Naive thymus-derived CD4-positive, alpha-beta T cell (primary cell): ENCODE measurements at regions not wholly inside any gene's neighbourhood (a gene's known extent, or its start where the extent isn't known, plus 50 kb on each side); places are given as distances from the start of the nearest gene placed in this dataset.

ENCODE experiments used
- ATAC-seq: fragments of 150-1000 bp; cut with Tn5 transposase; 2 replicates; pipeline ENCODE4 v1.10.0; 2021; ENCODE audit warnings: mild to moderate bottlenecking, moderate library complexity
- CTCF ChIA-PET: fragments of 350-600 bp; sonication (Branson Sonifier 250); formaldehyde crosslinking; loops from one replicate; lab custom pipeline; 2021; ENCODE audit warnings: antibody characterized with exemption; lab: Charles Lee
- POLR2A ChIA-PET: fragments of 350-600 bp; sonication (Branson Sonifier 250); formaldehyde crosslinking; loops from one replicate; lab custom pipeline; 2021; ENCODE audit warnings: antibody characterized with exemption, inconsistent platforms; lab: Charles Lee
- DNase-seq, 9 donors: peaks; one replicate each; pipeline versions ENCODE4 v3.0.0 to v3.0.0-alpha.2; 2020 to 2022; ENCODE audit warnings: mixed read lengths in 1 of 9
- H3K27ac ChIP-seq: one replicate; pipeline ENCODE4 v1.7.0; 2013; ENCODE audit warnings: mild to moderate bottlenecking, low read depth, low read length, moderate library complexity
- H3K27me3 ChIP-seq, 2 donors: one replicate each; pipeline ENCODE4 v1.7.0; 2013; ENCODE audit warnings: low read length in 2 of 2, mild to moderate bottlenecking in 2 of 2, moderate library complexity in 2 of 2; ENCODE audit not compliant: control insufficient read depth in 2 of 2, insufficient read depth in 2 of 2
- H3K36me3 ChIP-seq, 3 experiments: 1 replicate in 2 of 3; 2 replicates in 1 of 3; pipeline ENCODE4 v1.7.0; 2013; ENCODE audit warnings: low read length in 3 of 3, mild to moderate bottlenecking in 3 of 3, moderate library complexity in 1 of 3; ENCODE audit not compliant: insufficient read depth in 3 of 3, control insufficient read depth in 2 of 3
- H3K4me1 ChIP-seq, 2 donors: one replicate each; pipeline ENCODE4 v1.7.0; 2013; ENCODE audit warnings: low read length in 2 of 2, mild to moderate bottlenecking in 2 of 2, moderate library complexity in 1 of 2; ENCODE audit not compliant: control insufficient read depth in 2 of 2, insufficient read depth in 2 of 2
- H3K4me3 ChIP-seq: 2 replicates; pipeline ENCODE4 v1.7.0; 2013; ENCODE audit warnings: mild to moderate bottlenecking, low read length
- H3K9me3 ChIP-seq, 3 experiments: 1 replicate in 2 of 3; 2 replicates in 1 of 3; pipeline ENCODE4 v1.7.0; 2013; ENCODE audit warnings: low read length in 3 of 3; ENCODE audit not compliant: control insufficient read depth in 2 of 3
- H3K27ac Mint-ChIP-seq, 9 donors: one replicate each; pipeline ENCODE4 v1.8.0; 2020 to 2022; ENCODE audit warnings: mixed read lengths in 9 of 9, mild to moderate bottlenecking in 8 of 9, moderate library complexity in 5 of 9, inconsistent platforms in 2 of 9
- H3K27me3 Mint-ChIP-seq, 5 donors: one replicate each; pipeline ENCODE4 v1.8.0; 2021 to 2022; ENCODE audit warnings: mixed read lengths in 5 of 5, mild to moderate bottlenecking in 1 of 5
- H3K36me3 Mint-ChIP-seq, 5 donors: one replicate each; pipeline ENCODE4 v1.8.0; 2020 to 2022; ENCODE audit warnings: mixed read lengths in 5 of 5, mild to moderate bottlenecking in 3 of 5, inconsistent platforms in 1 of 5
- H3K4me1 Mint-ChIP-seq, 7 donors: one replicate each; pipeline ENCODE4 v1.8.0; 2020 to 2022; ENCODE audit warnings: mixed read lengths in 7 of 7, mild to moderate bottlenecking in 3 of 7, inconsistent platforms in 1 of 7
- H3K4me3 Mint-ChIP-seq, 10 donors: one replicate each; pipeline ENCODE4 v1.8.0; 2020 to 2022; ENCODE audit warnings: mild to moderate bottlenecking in 10 of 10, mixed read lengths in 10 of 10, moderate library complexity in 6 of 10, inconsistent platforms in 2 of 10
- H3K9me3 Mint-ChIP-seq, 11 donors: one replicate each; pipeline ENCODE4 v1.8.0; 2020 to 2022; ENCODE audit warnings: mixed read lengths in 11 of 11, mild to moderate bottlenecking in 4 of 11, inconsistent platforms in 1 of 11, moderate library complexity in 1 of 11
- intact Hi-C, 2 donors: fragments of 100-400 bp; cut with micrococcal nuclease; formaldehyde crosslinking; loops; one replicate each; pipeline ENCODE4 v1.15.1; 2023

GRCh38 chr4:141455651-141456050 lies 180.7 kb upstream of the IL15 start:
- no peak for ATAC-seq
- Histone ChIP-seq H3K4me3 (no peak overlapping the region), H3K9me3 (no peaks in the 10 kb centered on the region), H3K27ac (no peak overlapping the region), H3K27me3 (no peaks in the 10 kb centered on the region), H3K36me3 (no peaks in the 10 kb centered on the region), H3K4me1 (no peaks in the 10 kb centered on the region)
- ChIA-PET CTCF (no interaction called here), POLR2A (no interaction called here)
- DNase-seq: no peak
- Mint-ChIP-seq H3K27me3 (peaks cover 0 to 16% (median 7%) of the 10 kb centered on the region in 5 donors), H3K4me3 (no peak overlapping the region), H3K9me3 (peaks cover 0 to 14% (median 0%) of the 10 kb centered on the region in 11 donors), H3K36me3 (no peaks in the 10 kb centered on the region), H3K4me1 (no peaks in the 10 kb centered on the region), H3K27ac (no peak overlapping the region)
- intact Hi-C loops: no loop called here

DNA sequence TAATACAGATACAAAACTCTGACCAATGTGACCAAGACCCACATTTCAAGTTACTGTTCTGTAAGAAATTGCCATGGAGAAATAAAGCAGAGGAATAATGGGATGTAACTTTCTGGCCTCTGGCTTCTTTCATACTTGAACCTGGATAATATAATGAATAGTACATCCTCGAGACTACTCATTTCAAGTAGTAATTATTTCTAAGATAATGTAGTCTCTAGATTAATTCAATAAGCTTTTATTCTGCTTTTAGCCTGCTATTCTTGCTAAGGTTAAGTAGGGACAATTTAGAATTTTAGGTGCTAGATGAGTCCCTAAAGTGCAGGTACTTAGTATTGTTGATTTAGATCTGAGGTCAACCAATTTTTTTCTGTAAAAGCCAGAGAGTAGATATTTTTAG lies 178.7 kb upstream of the IL15 start:
- Mint-ChIP-seq H3K36me3 (no peaks in the 10 kb centered on the region), H3K27me3 (peaks cover 0 to 18% (median 7%) of the 10 kb centered on the region in 5 donors), H3K9me3 (peaks cover 0 to 8% (median 0%) of the 10 kb centered on the region in 11 donors), H3K27ac (no peak overlapping the region), H3K4me3 (no peak overlapping the region), H3K4me1 (no peaks in the 10 kb centered on the region)
- ChIA-PET POLR2A (no interaction called here), CTCF (no interaction called here)
- H3K36me3 ChIP-seq: no peaks in the 10 kb centered on the region
- H3K4me1 ChIP-seq: no peaks in the 10 kb centered on the region
- ATAC-seq (no peak), DNase-seq (no peak)
- no peaks in the 10 kb centered on the region for H3K9me3 ChIP-seq
- no peak overlapping the region for H3K27ac ChIP-seq
- no peaks in the 10 kb centered on the region for H3K27me3 ChIP-seq
- intact Hi-C loops: no loop called here
- H3K4me3 ChIP-seq: no peak overlapping the region

GRCh38 chr4:141458501-141458900 lies 177.9 kb upstream of the IL15 start:
- no peaks in the 10 kb centered on the region for H3K4me1 Mint-ChIP-seq
- no peak overlapping the region for H3K4me3 ChIP-seq

DNA sequence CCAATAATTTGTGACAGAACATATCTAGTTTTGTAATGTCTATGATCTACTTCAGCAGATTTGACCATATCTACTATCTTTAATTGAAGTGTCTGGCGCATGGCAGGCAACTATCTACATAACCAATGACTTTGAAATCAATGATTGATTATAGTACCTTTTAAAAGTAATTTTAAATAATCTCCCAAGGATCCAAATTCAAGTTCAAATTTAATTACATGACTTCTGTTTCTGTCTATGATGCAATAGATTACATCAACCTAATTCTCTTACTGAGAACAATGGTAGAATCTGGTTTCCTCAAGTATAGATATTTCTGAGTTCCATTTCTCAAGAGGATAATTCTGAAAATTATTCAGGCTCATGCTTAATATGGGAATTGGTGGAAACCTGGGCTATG lies 177.4 kb upstream of the IL15 start:
- Histone ChIP-seq H3K9me3 (no peaks in the 10 kb centered on the region), H3K36me3 (no peaks in the 10 kb centered on the region), H3K27ac (no peak overlapping the region), H3K4me1 (no peaks in the 10 kb centered on the region), H3K27me3 (no peaks in the 10 kb centered on the region), H3K4me3 (no peak overlapping the region)
- Mint-ChIP-seq H3K4me3 (no peak overlapping the region), H3K27me3 (peaks cover 0 to 23% (median 5%) of the 10 kb centered on the region in 5 donors), H3K4me1 (no peaks in the 10 kb centered on the region), H3K27ac (no peak overlapping the region), H3K9me3 (peaks cover 0 to 4% (median 0%) of the 10 kb centered on the region in 11 donors), H3K36me3 (no peaks in the 10 kb centered on the region)
- ChIA-PET CTCF (no interaction called here), POLR2A (no interaction called here)
- intact Hi-C loops: no loop called here
- ATAC-seq (no peak), DNase-seq (no peak)

More at GRCh38 chr4:141458501-141458900, 177.9 kb upstream of the IL15 start:
- DNase-seq: no peak
- Mint-ChIP-seq H3K36me3 (no peaks in the 10 kb centered on the region), H3K27me3 (peaks cover 0 to 26% (median 5%) of the 10 kb centered on the region in 5 donors), H3K27ac (no peak overlapping the region), H3K4me3 (no peak overlapping the region), H3K9me3 (peaks cover 0 to 4% (median 0%) of the 10 kb centered on the region in 11 donors)
- ChIA-PET CTCF (no interaction called here), POLR2A (no interaction called here)
- H3K4me1 ChIP-seq: no peaks in the 10 kb centered on the region
- peak; percentile 14 for ATAC-seq
- no peaks in the 10 kb centered on the region for H3K9me3 ChIP-seq
- no peaks in the 10 kb centered on the region for H3K36me3 ChIP-seq
- no peak overlapping the region for H3K27ac ChIP-seq
- intact Hi-C loops: no loop called here
- H3K27me3 ChIP-seq: no peaks in the 10 kb centered on the region

DNA sequence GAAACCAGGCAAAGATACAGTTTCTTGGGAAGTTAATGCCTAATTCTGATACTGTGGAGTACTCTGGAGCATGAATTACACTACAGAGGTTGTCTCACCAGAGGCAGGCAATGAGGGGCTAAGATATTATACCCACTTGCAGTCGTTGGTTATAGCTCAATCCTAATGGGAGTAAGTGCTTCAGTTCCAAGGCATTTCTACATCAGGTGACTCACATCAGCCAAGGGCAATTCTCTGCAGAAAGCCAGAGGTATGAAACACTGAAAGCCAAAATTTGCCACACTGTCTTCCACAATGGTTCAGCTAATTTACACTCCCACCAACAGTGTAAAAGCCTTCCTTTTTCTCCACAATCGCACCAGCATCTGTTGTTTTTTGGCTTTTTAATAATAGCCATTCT lies 174.0 kb upstream of the IL15 start:
- no peaks in the 10 kb centered on the region for H3K36me3 Mint-ChIP-seq
- no peak overlapping the region for H3K27ac ChIP-seq
- no peaks in the 10 kb centered on the region for H3K9me3 ChIP-seq
- no peaks in the 10 kb centered on the region for H3K4me1 ChIP-seq
- no peak overlapping the region for H3K4me3 Mint-ChIP-seq
- H3K27me3 ChIP-seq: no peaks in the 10 kb centered on the region
- H3K9me3 Mint-ChIP-seq: peaks cover 0 to 7% (median 0%) of the 10 kb centered on the region in 11 donors
- H3K4me3 ChIP-seq: no peak overlapping the region
- CTCF ChIA-PET: no interaction called here
- peaks cover 0 to 25% (median 0%) of the 10 kb centered on the region in 5 donors for H3K27me3 Mint-ChIP-seq
- intact Hi-C loops: no loop called here
- no peaks in the 10 kb centered on the region for H3K4me1 Mint-ChIP-seq
- no peak for DNase-seq
- no peaks in the 10 kb centered on the region for H3K36me3 ChIP-seq
- no peak for ATAC-seq
- H3K27ac Mint-ChIP-seq: no peak overlapping the region
- POLR2A ChIA-PET: no interaction called here

- Mint-ChIP-seq H3K27ac (no peak overlapping the region), H3K9me3 (peaks cover 0 to 5% (median 0%) of the 10 kb centered on the region in 11 donors), H3K36me3 (no peaks in the 10 kb centered on the region), H3K27me3 (peaks cover 0 to 22% (median 0%) of the 10 kb centered on the region in 5 donors), H3K4me1 (no peaks in the 10 kb centered on the region), H3K4me3 (no peak overlapping the region)
- Histone ChIP-seq H3K27ac (no peak overlapping the region), H3K9me3 (no peaks in the 10 kb centered on the region), H3K4me3 (no peak overlapping the region), H3K36me3 (no peaks in the 10 kb centered on the region), H3K4me1 (no peaks in the 10 kb centered on the region), H3K27me3 (no peaks in the 10 kb centered on the region)
- DNase-seq: no peak
- ChIA-PET CTCF (no interaction called here), POLR2A (no interaction called here)
- no peak for ATAC-seq
- intact Hi-C loops: no loop called here
Observed at GRCh38 chr4:141463678-141464077, 172.7 kb upstream of the IL15 start.

DNA sequence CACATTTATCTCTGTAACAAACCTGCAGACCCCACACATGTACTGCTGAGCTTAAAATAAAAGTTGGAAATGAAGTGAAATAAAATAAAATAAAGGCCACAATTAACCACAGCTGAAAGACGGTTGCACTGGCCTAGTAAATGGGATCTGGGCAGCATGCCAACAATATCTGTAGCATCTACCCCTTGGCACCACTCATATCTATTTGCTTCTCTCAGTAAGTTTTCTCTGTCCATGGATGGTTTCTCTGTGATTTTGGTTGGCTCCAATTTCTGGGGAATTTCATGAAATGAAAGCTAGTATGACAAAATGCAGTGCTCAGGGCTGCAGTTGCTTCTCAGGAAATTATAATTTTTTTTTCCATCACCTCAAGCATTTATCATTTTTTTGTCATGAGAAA lies 172.0 kb upstream of the IL15 start:
- DNase-seq (no peak), ATAC-seq (no peak)
- no peak overlapping the region for H3K27ac Mint-ChIP-seq
- peaks cover 0 to 5% (median 0%) of the 10 kb centered on the region in 11 donors for H3K9me3 Mint-ChIP-seq
- POLR2A ChIA-PET: no interaction called here
- Histone ChIP-seq H3K4me1 (no peaks in the 10 kb centered on the region), H3K36me3 (no peaks in the 10 kb centered on the region), H3K9me3 (no peaks in the 10 kb centered on the region), H3K27ac (no peak overlapping the region), H3K4me3 (no peak overlapping the region), H3K27me3 (no peaks in the 10 kb centered on the region)
- peaks cover 0 to 19% (median 4%) of the 10 kb centered on the region in 5 donors for H3K27me3 Mint-ChIP-seq
- CTCF ChIA-PET: no interaction called here
- H3K36me3 Mint-ChIP-seq: no peaks in the 10 kb centered on the region
- no peaks in the 10 kb centered on the region for H3K4me1 Mint-ChIP-seq
- intact Hi-C loops: no loop called here
- H3K4me3 Mint-ChIP-seq: no peak overlapping the region
